ENCODE measurements at regions not wholly inside any gene's neighbourhood (a gene's known extent, or its start where the extent isn't known, plus 50 kb on each side); places are given as distances from the start of the nearest gene placed in this dataset.
"Not testable (repeated sequence)": the region's sequence is repeated elsewhere in the genome, so short reads cannot be mapped to it uniquely, and the experiment has no call there.

- no peak for DNase-seq
Observed at GRCh38 chr20:19835533-19836222, 77.6 kb downstream of the RIN2 start.

DNA sequence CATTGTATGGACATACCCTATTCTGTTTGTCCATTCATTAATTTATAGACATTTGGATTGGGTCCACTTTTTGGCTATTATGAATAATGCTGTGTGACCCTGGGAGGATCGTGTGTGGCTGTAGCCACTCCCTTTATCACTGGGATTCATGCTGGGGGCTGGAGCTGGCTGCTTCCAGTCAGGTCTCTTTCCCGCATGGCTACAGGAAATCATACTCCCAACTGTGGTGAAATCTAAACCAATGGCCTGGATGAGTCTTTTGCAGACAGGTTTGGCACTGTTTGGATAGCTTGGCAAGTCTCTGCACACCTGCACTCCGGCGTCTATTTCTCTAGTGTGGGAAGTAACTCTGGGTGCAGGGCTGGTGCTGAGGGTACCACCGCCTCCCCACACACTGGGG, 80.4 kb downstream of the RIN2 start:
- DNase-seq, result no peak

DNA sequence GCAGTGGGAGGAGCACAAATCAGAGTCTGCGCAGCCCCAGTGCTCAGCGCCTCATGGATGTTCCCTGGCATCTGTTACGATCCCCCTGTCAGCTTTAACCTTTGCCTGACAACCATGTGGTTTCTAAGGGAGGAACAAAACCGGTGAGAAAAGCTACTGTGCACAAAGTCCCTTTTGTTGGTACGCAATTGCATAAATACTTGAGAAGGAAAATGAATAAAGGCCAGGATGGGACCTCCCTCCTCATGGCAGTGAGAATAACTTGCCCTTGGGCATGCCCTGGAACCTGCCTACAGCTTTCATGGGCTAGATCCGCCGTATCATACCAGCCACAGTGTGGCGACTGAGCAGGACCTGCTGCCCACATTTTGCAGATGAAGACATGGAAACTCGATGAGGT, 81.0 kb downstream of the RIN2 start:
- no peak for DNase-seq

DNA sequence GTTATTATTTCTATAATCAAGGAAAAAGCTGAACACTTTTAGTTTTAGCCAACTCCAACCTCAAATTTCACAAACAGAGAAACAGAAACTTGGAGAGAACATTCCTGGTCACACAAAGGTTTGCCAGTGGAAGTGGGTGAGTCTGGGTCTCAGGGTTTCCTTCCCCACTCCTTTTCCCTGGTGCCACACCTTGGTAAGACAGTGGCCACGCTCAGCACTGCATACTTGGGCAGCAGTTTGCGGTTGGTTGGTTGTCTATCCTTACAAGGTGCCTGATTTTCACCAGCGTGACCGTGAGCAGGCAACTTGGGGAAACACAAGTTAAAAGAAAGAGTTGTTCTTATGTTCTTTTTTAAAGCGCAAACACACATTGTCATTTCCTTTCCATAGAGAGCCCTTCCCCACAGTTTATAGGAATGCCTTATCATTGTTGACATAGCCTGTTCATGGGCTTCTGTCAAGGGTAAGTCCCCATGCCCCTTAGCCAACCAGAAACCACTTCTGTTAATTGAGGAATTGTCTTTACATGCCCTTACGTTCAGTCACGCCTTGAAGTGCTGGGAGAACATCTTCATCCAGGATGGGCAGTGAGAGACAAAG, 82.2 kb downstream of the RIN2 start:
- DNase-seq, result no peak

DNA sequence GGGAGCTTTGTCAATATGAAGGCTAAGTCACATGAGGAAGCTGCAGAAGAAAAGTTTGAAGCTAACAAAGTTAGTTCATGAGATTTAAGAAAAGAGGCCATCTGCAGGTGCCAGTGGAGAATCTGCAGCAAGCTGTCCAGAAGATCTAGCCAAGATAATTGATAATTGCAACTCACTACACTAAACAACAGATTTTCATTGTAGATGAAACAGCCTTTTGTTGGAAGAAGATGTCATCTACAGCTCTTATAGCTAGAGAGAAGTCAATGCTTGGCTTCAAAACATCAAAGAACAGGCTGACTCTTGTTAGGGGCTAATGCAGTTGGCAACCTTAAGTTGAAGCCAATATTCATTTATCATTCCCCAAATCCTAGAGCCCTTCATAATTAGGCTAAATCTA, 83.7 kb downstream of the RIN2 start:
- no peak for DNase-seq

DNA sequence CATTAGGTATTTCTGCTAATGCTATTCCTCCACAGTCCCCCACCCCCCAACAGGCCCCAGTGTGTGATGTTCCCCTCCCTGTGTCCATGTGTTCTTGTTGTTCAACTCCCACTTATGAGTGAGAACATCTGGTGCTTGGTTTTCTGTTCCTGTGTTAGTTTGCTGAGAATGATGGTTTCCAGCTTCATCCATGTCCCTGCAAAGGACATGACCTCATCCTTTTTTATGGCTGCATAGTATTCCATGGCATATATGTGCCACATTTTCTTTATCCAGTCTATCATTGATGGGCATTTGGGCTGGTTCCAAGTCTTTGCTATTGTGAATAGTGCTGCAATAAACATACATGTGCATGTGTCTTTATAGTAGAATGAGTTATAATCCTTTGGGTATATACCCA, 86.8 kb downstream of the RIN2 start:
- not testable (repeated sequence) for DNase-seq

DNA sequence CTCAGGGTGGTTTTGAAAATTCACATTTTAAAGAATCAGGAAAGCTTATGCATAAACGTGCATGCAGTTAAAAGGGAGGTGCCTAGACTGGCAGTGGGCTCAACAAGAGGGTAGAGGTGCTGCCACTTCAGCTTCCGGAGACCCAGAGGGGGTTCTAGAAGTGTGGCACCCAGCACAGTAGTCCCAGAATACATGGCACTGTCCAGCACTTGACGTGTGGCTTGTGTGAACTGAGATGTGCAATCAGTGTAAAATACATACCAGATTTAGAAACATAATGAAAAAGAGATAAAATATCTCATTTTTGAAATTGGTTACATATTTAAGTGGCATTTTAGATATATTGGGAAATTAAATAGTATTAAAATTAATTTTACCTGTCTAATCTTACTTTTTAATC, 89.3 kb downstream of the RIN2 start:
- no peak for DNase-seq

GRCh38 chr20:19849341-19850197, 91.5 kb downstream of the RIN2 start:
- DNase-seq, result no peak

GRCh38 chr20:19850198-19850533, 92.1 kb downstream of the RIN2 start:
- no peak for DNase-seq

DNA sequence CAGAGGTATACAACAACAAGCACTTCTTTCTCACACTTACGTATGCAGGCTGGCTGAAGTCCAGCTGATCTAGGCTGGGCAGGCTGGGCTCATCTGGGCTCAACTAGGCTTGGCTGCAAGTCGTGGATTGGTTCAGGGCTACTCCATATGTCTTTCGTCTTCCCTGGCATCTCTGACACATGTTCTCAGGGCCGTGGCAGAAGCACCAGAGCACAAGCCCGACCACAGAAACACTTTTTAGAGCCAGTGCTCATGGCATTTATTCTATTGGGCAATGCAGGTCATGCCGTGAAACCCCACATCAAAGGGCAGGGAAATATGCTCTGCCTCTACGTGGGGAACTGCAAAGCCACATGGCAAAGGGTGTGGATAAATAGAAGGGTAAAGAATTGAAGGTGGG, 93.8 kb downstream of the RIN2 start:
- no peak for DNase-seq

DNA sequence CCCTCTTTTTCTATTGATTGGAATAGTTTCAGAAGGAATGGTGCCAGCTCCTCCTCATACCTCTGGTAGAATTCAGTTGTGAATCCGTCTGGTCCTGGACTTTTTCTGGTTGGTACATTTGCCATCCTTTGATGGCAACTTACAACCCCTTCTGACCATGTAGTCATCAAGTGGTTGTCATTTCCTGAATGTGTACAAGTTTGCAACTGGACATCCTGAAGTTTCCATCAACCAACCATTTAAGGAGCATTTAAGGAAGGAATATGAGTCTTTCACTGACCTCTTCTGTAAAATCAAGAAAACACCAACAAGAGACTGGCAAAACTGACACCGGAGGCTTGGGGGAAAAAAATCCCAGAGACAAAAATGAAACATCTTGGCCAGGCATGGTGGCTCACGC, 97.4 kb downstream of the RIN2 start:
- DNase-seq, result no peak

- DNase-seq, result no peak
Observed at GRCh38 chr20:19858466-19859371, 100.7 kb downstream of the RIN2 start.

DNA sequence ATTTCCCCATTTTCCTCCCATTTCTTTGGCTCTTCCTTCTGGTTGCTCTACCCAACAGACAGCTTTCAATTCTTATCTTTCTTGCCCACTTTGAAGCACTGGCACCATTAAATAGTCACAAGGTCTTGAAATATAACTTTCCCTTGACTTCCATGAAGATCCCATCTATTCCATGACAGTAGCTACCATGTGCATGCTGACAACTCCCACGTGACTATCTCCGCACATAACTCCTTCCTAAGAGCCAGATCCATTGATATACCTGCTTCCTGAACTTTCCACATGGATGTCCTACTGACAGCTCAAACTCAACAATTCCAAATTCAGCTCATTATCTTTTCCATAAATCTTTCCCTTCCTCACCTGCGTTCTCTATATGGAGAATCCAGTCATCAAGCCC, 101.4 kb downstream of the RIN2 start:
- DNase-seq, result no peak

DNA sequence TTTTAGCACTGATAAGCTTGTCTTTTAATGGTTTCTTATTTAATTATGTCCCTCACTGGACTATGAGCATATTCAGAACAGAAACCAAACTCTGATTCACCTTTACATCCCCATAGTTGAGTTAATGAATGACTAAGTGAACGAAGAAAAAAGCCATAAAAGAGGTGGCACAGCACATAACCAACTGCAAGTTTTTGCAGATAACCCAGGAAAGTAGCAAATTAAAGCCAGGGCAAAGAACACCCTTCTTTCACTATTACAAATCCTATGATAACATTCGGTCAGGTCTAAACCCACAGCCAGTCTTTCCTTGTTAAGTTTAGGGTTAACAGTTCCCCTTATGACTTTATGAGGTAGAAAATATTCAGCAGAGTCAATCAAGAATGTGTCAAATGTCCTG, 102.7 kb downstream of the RIN2 start:
- DNase-seq, result no peak

DNA sequence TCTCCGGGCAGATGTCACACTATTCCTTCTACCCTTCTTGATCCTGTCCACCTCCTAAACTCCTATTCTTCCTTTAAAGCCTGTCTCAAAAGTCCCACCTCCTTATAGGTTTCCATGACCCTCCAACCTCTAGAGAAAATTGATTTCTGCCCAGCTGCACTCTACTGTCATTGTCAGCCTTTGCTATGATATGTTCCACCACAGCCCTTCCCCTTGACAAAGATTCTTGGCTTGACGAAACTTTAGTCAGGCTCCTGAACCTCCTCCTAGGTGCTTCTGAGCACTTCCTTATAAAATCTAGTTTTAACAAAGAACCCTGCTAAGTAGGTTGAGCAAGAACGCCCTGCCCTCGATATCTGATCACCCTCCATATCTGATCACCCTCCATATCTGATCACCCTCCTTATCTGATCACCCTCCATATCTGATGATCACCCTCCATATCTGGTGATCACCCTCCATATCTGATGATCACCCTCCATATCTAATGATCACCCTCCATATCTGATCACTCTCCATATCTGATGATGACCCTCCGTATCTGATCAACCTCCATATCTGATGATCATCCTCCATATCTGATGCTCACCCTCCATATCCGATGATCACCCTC, 103.2 kb downstream of the RIN2 start:
- DNase-seq, result no peak

- no peak for DNase-seq
Observed at GRCh38 chr20:19864130-19864529, 106.1 kb downstream of the RIN2 start.

DNA sequence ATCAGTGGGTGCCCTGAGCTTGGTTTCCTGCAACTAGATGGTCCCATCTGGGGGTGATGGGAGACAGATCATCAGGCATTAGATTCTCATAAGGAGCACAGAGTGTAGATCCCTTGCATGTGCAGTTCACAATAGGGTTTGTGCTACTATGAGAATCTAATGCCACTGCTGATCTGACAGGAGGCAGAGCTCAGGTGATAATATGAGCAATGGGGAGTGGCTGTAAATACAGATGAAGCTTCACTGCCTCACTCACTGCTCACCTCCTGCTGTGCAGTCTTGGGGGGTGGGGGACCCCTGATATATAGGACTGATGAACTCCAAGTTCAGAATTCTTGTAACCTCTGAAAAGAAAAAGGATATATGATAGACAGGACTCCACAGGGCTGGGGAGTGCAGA, 108.0 kb downstream of the RIN2 start:
- DNase-seq, result no peak

GRCh38 chr20:19867074-19867473, 109.0 kb downstream of the RIN2 start:
- no peak for DNase-seq

DNA sequence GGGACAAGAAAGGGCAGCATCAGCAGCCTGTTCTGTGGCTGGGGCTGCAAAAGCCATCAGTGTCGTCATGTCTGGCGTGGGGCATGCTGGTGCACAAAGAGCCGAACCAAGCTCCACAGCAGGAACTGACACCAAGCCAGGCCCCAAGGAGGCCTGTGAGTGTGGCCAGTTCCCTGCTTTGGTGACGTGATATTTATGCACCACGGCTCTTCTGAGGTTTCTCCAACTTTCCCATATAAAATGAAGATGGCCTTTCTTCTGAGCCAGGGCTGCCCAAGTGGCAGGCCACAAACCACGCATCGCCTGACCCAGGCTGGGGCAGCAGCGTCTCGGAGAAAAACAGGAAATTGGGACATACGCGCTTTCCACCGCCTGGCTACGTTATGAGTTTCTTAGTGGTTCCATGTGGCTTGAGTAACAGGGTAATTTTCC, 109.9 kb downstream of the RIN2 start:
- peak; percentile 91 for DNase-seq

DNA sequence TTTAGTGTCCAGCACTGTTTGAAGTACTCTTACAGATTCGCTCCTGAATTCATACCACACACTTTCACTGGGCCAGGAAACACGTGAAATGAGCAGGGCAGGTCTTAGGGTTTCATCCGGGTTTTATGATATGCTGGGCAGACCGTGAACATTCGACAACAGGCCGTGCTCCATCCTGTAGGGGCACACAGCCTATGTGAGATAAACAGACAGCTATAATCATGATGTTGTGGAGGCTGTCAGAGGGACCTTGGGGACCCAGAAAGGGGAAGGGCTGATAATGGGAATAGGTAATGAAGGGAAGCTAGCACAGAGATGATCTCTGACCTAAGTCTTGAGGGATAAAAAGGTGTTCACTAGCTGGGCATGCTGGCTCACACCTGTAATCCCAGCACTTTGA, 110.4 kb downstream of the RIN2 start:
- DNase-seq, result peak; percentile 81

GRCh38 chr20:19872001-19872400, 113.9 kb downstream of the RIN2 start:
- no peak for DNase-seq

DNA sequence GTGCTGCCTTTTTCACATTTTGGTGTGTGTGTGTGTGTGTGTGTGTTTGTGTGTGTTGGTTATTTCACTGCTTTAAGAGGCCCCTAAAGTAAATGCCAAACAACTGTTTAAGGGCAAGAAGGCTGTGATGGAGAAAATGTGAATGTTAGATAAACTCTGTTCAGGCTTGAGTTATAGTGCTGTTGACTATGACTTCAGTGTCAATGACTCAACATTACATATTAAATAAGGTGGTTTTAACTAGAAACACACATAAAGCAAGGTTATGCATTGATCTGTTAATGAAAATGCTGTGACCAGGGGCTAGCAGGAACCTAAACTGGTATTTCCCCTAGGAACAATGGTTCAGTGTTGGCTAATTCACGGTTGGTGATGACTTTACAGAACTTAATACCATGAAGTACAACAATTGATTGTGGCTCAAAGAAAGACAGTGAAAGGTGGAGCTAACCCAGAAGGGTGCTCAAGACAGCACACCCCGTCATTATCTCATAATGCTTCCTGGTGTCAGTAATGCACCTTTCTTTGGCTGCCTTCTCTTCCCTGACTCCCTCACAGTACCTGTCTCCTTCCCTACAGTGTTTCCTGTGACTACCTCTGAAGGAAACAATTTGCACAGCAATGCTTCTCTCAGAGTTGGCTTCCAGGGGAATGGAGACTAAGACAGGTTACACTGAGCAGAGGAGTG, 116.1 kb downstream of the RIN2 start:
- DNase-seq, result no peak

Data from GF-D8 (cell line).